ENCODE measurements at regions not wholly inside any gene's neighbourhood (a gene's known extent, or its start where the extent isn't known, plus 50 kb on each side); places are given as distances from the start of the nearest gene placed in this dataset.

GRCh38 chr18:61946449-61946848, 53.6 kb upstream of the RNF152 start:
- ATAC-seq (ENCODE audit: insufficient read depth, low read depth) = no peak
- TF ChIP-seq EZH2 (IDR thresholded peaks at IDR 0.05; ENCODE audit: borderline replicate concordance, low read depth, low read length, severe bottlenecking) = no peak

GRCh38 chr18:61943175-61943964, 50.6 kb upstream of the RNF152 start:
- H3K4me3 ChIP-seq (ENCODE audit: low read depth in 1 of 2, low read length in 2 of 2) = no peak overlapping the region
- ATAC-seq (ENCODE audit: insufficient read depth, low read depth) (no peak), DNase-seq (no peak)
- H4K20me1 ChIP-seq (ENCODE audit: insufficient read depth, low read length) = no peaks in the 10 kb centered on the region
- no peaks in the 10 kb centered on the region for H3K79me2 ChIP-seq (ENCODE audit: insufficient read depth, low read length)
- no peaks in the 10 kb centered on the region for H3K36me3 ChIP-seq (ENCODE audit: insufficient read depth, low read length)
- H3K4me2 ChIP-seq (ENCODE audit: insufficient read depth, low read length) = no peak overlapping the region
- peaks cover 2% of the 10 kb centered on the region for H3K9me3 ChIP-seq (ENCODE audit: insufficient read depth, low read length, severe bottlenecking)
- no peak overlapping the region for H3K27ac ChIP-seq (ENCODE audit: low read length)
- H3K27me3 ChIP-seq (ENCODE audit: insufficient read depth, low read length, poor library complexity) = no peaks in the 10 kb centered on the region
- H2AFZ ChIP-seq (ENCODE audit: low read depth, low read length) = no peak overlapping the region
- TF ChIP-seq CTCF (IDR thresholded peaks at IDR 0.05; ENCODE audit: borderline replicate concordance, extremely low read depth, low read length, poor library complexity, severe bottlenecking) (no peak), EZH2 (IDR thresholded peaks at IDR 0.05; ENCODE audit: borderline replicate concordance, low read depth, low read length, severe bottlenecking) (no peak)
- H3K9ac ChIP-seq (ENCODE audit: low read depth, low read length) = no peak overlapping the region
- peaks cover 8% of the 10 kb centered on the region for H3K4me1 ChIP-seq (ENCODE audit: insufficient read depth, low read length)

More at GRCh38 chr18:61946449-61946848, 53.6 kb upstream of the RNF152 start:
- Histone ChIP-seq H3K9me3 (ENCODE audit: insufficient read depth, low read length, severe bottlenecking) (no peaks in the 10 kb centered on the region), H3K4me1 (ENCODE audit: insufficient read depth, low read length) (peaks cover 8% of the 10 kb centered on the region), H3K27ac (ENCODE audit: low read length) (no peak overlapping the region), H3K9ac (ENCODE audit: low read depth, low read length) (no peak overlapping the region), H3K27me3 (ENCODE audit: insufficient read depth, low read length, poor library complexity) (no peaks in the 10 kb centered on the region), H3K79me2 (ENCODE audit: insufficient read depth, low read length) (no peaks in the 10 kb centered on the region), H3K4me2 (ENCODE audit: insufficient read depth, low read length) (no peak overlapping the region), H3K36me3 (ENCODE audit: insufficient read depth, low read length) (no peaks in the 10 kb centered on the region), H2AFZ (ENCODE audit: low read depth, low read length) (no peak overlapping the region), H3K4me3 (ENCODE audit: low read depth in 1 of 2, low read length in 2 of 2) (no peak overlapping the region), H4K20me1 (ENCODE audit: insufficient read depth, low read length) (no peaks in the 10 kb centered on the region)
- no peak for DNase-seq

Data from DND-41 (cell line).